Keratinocyte (primary cell): ENCODE measurements at regions not wholly inside any gene's neighbourhood (a gene's known extent, or its start where the extent isn't known, plus 50 kb on each side); places are given as distances from the start of the nearest gene placed in this dataset.
"Not testable (repeated sequence)": the region's sequence is repeated elsewhere in the genome, so short reads cannot be mapped to it uniquely, and the experiment has no call there.

ENCODE experiments used
- DNase-seq: peaks from one replicate; pipeline ENCODE4 v3.0.0-alpha.2; 2011; ENCODE audit warnings: low read depth, missing footprints, low spot score
- FAIRE-seq: peaks from 2 replicates; lab custom pipeline; 2011; peaks lifted over from hg19 to GRCh38; lab: Jason Lieb, UNC
- H2AFZ ChIP-seq: 2 replicates; pipeline ENCODE4 v1.6.0; 2012; ENCODE audit warnings: low read length, control low read depth, inconsistent platforms; ENCODE audit not compliant: control insufficient read depth
- H3K27ac ChIP-seq: 2 replicates; pipeline ENCODE4 v1.5.1; 2011; ENCODE audit warnings: low read length; ENCODE audit not compliant: control insufficient read depth, insufficient read depth
- H3K27me3 ChIP-seq: 3 replicates; pipeline ENCODE4 v1.6.0; 2011; ENCODE audit warnings: low read length; ENCODE audit not compliant: control insufficient read depth, insufficient read depth; ENCODE audit errors: extremely low read depth
- H3K36me3 ChIP-seq, 2 experiments: 2 replicates in 1 of 2; 3 replicates in 1 of 2; pipeline ENCODE4 v1.5.1; 2011; ENCODE audit warnings: low read length in 2 of 2, mild to moderate bottlenecking in 1 of 2; ENCODE audit not compliant: control insufficient read depth in 2 of 2, insufficient read depth in 2 of 2; ENCODE audit errors: extremely low read depth in 1 of 2
- H3K4me1 ChIP-seq: 3 replicates; pipeline ENCODE4 v1.5.1; 2011; ENCODE audit warnings: low read length; ENCODE audit not compliant: control insufficient read depth, insufficient read depth; ENCODE audit errors: extremely low read depth
- H3K4me2 ChIP-seq: 3 replicates; pipeline ENCODE4 v1.6.0; 2011; ENCODE audit warnings: low read depth, low read length; ENCODE audit not compliant: control insufficient read depth, insufficient read depth; ENCODE audit errors: extremely low read depth
- H3K4me3 ChIP-seq, 3 experiments: fragments of 200-600 bp in 1 of 3; sonication (generic) in 1 of 3; 2 replicates in 2 of 3; 3 replicates in 1 of 3; pipeline ENCODE4 v1.5.1; 2011 to 2016; ENCODE audit warnings: low read length in 3 of 3, mild to moderate bottlenecking in 3 of 3, control low read depth in 2 of 3, inconsistent platforms in 1 of 3, low read depth in 1 of 3, mixed read lengths in 1 of 3, mixed run types in 1 of 3, moderate library complexity in 1 of 3; ENCODE audit not compliant: control insufficient read depth in 2 of 3, insufficient read depth in 2 of 3; ENCODE audit errors: extremely low read depth in 1 of 3
- H3K79me2 ChIP-seq: 2 replicates; pipeline ENCODE4 v1.6.0; 2012; ENCODE audit warnings: low read length; ENCODE audit not compliant: control insufficient read depth, insufficient read depth
- H3K9ac ChIP-seq: 3 replicates; pipeline ENCODE4 v1.6.0; 2011; ENCODE audit warnings: low read length; ENCODE audit not compliant: control insufficient read depth, insufficient read depth; ENCODE audit errors: extremely low read depth
- H3K9me1 ChIP-seq: 3 replicates; pipeline ENCODE4 v1.6.0; 2011; ENCODE audit warnings: low read length; ENCODE audit not compliant: control insufficient read depth, insufficient read depth; ENCODE audit errors: extremely low read depth
- H3K9me3 ChIP-seq: 2 replicates; pipeline ENCODE4 v1.5.1; 2012; ENCODE audit warnings: low read depth, low read length; ENCODE audit not compliant: control insufficient read depth
- H4K20me1 ChIP-seq: 3 replicates; pipeline ENCODE4 v1.6.0; 2011; ENCODE audit warnings: low read length; ENCODE audit not compliant: control insufficient read depth, insufficient read depth; ENCODE audit errors: extremely low read depth
- EZH2 ChIP-seq: IDR thresholded peaks from one replicate; pipeline ENCODE4 v1.6.1; 2012; ENCODE audit warnings: inconsistent platforms, mild to moderate bottlenecking, low read length, moderate library complexity
- dilution Hi-C: fragments of 300-500 bp; cut with MboI; formaldehyde crosslinking; loops from one replicate; pipeline ENCODE4 v1.7.0; 2020; ENCODE audit warnings: low sequenced_read_pairs; ENCODE audit not compliant: extremely low pct_ligation_motif_present
- TF ChIP-seq, protein P1 (sequence below), 3 experiments: IDR thresholded peaks in 1 of 3; conservative IDR thresholded peaks in 1 of 3; optimal IDR thresholded peaks in 1 of 3; 2 replicates in 2 of 3; 3 replicates in 1 of 3; pipeline versions ENCODE3 to v1.5.1; 2011; ENCODE audit warnings: low read length in 3 of 3, mild to moderate bottlenecking in 3 of 3, moderate library complexity in 2 of 3, control low read depth in 1 of 3, inconsistent platforms in 1 of 3; ENCODE audit not compliant: insufficient read depth in 2 of 3; ENCODE audit errors: extremely low read depth in 1 of 3

DNA sequence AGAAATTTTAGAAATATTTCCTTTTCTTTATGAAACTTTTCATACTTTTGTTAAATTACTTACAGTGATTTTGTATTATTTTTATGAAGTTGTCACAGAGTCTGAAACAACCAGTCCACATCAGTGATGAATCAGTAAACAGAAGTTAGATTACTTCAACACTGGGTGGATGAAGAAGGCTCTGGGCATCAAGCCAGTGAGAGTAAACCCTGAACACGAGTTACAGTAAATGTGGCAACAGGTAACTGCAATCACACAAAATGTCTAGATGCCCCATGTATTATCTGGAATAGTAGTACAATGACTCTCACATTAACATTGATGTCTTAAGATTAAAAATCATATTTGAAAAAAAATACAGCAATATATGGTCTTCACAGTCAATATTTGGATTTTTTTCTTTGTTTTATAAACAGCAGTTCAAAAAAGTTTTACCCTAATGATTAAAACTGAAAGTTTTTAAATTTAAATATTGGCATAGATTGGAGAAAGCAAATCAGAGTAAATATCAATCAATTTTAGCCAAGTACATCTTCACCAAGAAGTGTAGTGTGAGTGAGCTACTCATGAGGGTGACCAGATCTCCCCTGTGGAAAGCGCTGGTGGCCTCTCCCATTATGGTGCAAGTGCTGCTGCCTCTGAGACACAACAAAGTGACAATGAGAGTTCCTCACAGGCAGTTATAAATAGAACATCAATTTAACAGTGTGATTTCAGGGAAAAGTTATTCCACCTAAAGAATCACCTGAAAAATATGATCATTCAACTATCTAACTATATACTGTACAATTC is 63.2 kb upstream of the UGT2B7 start:
- no peak overlapping the region for H3K4me2 ChIP-seq
- TF ChIP-seq, protein P1, sequence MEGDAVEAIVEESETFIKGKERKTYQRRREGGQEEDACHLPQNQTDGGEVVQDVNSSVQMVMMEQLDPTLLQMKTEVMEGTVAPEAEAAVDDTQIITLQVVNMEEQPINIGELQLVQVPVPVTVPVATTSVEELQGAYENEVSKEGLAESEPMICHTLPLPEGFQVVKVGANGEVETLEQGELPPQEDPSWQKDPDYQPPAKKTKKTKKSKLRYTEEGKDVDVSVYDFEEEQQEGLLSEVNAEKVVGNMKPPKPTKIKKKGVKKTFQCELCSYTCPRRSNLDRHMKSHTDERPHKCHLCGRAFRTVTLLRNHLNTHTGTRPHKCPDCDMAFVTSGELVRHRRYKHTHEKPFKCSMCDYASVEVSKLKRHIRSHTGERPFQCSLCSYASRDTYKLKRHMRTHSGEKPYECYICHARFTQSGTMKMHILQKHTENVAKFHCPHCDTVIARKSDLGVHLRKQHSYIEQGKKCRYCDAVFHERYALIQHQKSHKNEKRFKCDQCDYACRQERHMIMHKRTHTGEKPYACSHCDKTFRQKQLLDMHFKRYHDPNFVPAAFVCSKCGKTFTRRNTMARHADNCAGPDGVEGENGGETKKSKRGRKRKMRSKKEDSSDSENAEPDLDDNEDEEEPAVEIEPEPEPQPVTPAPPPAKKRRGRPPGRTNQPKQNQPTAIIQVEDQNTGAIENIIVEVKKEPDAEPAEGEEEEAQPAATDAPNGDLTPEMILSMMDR (optimal IDR thresholded peaks at IDR 0.05 in 1 of 3, IDR thresholded peaks at IDR 0.05 in 1 of 3, conservative IDR thresholded peaks at IDR 0.05 in 1 of 3; ENCODE audit: extremely low read depth in 1 of 3, insufficient read depth in 2 of 3, low read length in 3 of 3): no peak
- no peak for TF ChIP-seq EZH2
- H3K36me3 ChIP-seq: no peaks in the 10 kb centered on the region
- no peaks in the 10 kb centered on the region for H3K79me2 ChIP-seq
- FAIRE-seq (no peak), DNase-seq (no peak)
- H3K27ac ChIP-seq: no peak overlapping the region
- no peaks in the 10 kb centered on the region for H3K9me3 ChIP-seq
- H3K4me3 ChIP-seq: no peak overlapping the region
- H3K27me3 ChIP-seq: no peaks in the 10 kb centered on the region
- H3K9me1 ChIP-seq: no peaks in the 10 kb centered on the region
- no peak overlapping the region for H2AFZ ChIP-seq
- dilution Hi-C loops: no loop called here
- no peaks in the 10 kb centered on the region for H3K4me1 ChIP-seq
- H3K9ac ChIP-seq: no peak overlapping the region
- no peaks in the 10 kb centered on the region for H4K20me1 ChIP-seq

DNA sequence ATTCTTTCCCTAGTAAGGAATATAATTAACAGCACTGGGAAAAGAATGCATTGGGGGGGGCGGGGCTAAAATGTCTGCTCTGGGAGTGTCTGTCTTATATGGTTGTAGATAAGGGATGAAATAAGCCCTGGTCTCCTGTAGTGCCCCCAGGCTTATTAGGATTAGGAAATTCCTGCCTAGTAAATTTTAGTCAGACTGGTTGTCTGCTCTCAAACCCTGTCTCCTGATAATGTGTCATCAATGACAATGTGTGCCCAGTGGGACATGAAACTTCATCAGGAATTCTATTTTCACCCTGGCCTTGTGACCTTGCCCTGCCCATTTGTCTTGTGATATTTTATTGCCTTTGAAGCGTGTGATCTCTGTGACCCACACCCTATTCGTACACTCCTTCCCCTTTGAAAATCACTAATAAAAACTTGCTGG is 61.9 kb upstream of the UGT2B7 start:
- H3K4me3 ChIP-seq, H4K20me1 ChIP-seq, H3K4me2 ChIP-seq, H3K9ac ChIP-seq, H3K27ac ChIP-seq, H3K79me2 ChIP-seq, H2AFZ ChIP-seq, H3K36me3 ChIP-seq, H3K9me3 ChIP-seq, H3K9me1 ChIP-seq, dilution Hi-C loops, FAIRE-seq, H3K4me1 ChIP-seq, H3K27me3 ChIP-seq, DNase-seq: not testable (repeated sequence)

DNA sequence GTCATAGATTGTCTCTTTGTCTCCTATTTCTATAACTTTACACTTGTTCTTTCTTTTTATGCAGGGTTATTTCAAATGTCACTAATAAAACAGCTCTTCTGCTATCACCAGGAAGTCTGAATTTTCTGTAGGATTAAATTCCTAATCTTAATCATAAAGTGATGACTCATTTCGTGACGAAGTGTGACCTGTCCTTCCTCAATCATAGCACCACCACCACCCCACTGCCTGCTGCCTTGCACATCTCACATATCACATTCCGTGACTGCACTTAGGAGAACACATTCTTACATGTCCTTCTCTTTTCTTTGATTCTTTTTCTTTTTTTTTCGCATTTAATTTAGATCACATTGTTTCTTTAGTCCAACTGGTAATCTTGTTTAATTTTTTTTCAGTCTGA is 57.7 kb upstream of the UGT2B7 start:
- FAIRE-seq (no peak), DNase-seq (no peak)
- Histone ChIP-seq H2AFZ (no peak overlapping the region), H3K4me3 (no peak overlapping the region), H3K36me3 (no peaks in the 10 kb centered on the region), H4K20me1 (no peaks in the 10 kb centered on the region), H3K9me1 (no peaks in the 10 kb centered on the region), H3K79me2 (no peaks in the 10 kb centered on the region), H3K9ac (no peak overlapping the region), H3K27me3 (no peaks in the 10 kb centered on the region), H3K9me3 (no peaks in the 10 kb centered on the region), H3K27ac (no peak overlapping the region), H3K4me1 (no peaks in the 10 kb centered on the region), H3K4me2 (no peak overlapping the region)
- dilution Hi-C loops: no loop called here
- TF ChIP-seq EZH2: no peak
- TF ChIP-seq, protein P1 (optimal IDR thresholded peaks at IDR 0.05 in 1 of 3, IDR thresholded peaks at IDR 0.05 in 1 of 3, conservative IDR thresholded peaks at IDR 0.05 in 1 of 3; ENCODE audit: extremely low read depth in 1 of 3, insufficient read depth in 2 of 3, low read length in 3 of 3): no peak
